Mesothelial cell of epicardium (in vitro differentiated cells): ENCODE measurements at regions not wholly inside any gene's neighbourhood (a gene's known extent, or its start where the extent isn't known, plus 50 kb on each side); places are given as distances from the start of the nearest gene placed in this dataset.

Source experiments
- DNase-seq, 2 experiments: peaks; one replicate each; pipeline ENCODE4 v3.0.0; 2021; ENCODE audit warnings: low spot score in 2 of 2; ENCODE audit not compliant: unreplicated experiment in 2 of 2
- H3K27ac Mint-ChIP-seq: 2 replicates; pipeline ENCODE4 v1.8.0; 2021; ENCODE audit warnings: mixed read lengths
- H3K27me3 Mint-ChIP-seq: 2 replicates; pipeline ENCODE4 v1.8.0; 2021; ENCODE audit warnings: low read depth, mixed read lengths
- H3K36me3 Mint-ChIP-seq: 2 replicates; pipeline ENCODE4 v1.8.0; 2021; ENCODE audit warnings: mixed read lengths
- H3K4me1 Mint-ChIP-seq: 2 replicates; pipeline ENCODE4 v1.8.0; 2021; ENCODE audit warnings: mixed read lengths
- H3K4me3 Mint-ChIP-seq: 2 replicates; pipeline ENCODE4 v1.8.0; 2021; ENCODE audit warnings: mild to moderate bottlenecking, moderate library complexity, mixed read lengths
- H3K9me3 Mint-ChIP-seq: 2 replicates; pipeline ENCODE4 v1.8.0; 2021; ENCODE audit warnings: mixed read lengths
- CTCF ChIP-seq: fragments of 200-600 bp; sonication (generic); IDR thresholded peaks from one replicate; pipeline ENCODE4 v1.5.0; 2021; ENCODE audit warnings: antibody characterized with exemption; ENCODE audit not compliant: unreplicated experiment

- Mint-ChIP-seq H3K36me3 (no peaks in the 10 kb centered on the region), H3K27me3 (peaks cover 22% of the 10 kb centered on the region), H3K4me3 (no peak overlapping the region), H3K4me1 (peaks cover 10% of the 10 kb centered on the region), H3K27ac (no peak overlapping the region), H3K9me3 (no peaks in the 10 kb centered on the region)
- no peak for DNase-seq
- no peak for TF ChIP-seq CTCF
These were observed 672.5 kb downstream of the BRD1 start for GRCh38 chr22:49155039-49155769.

GRCh38 chr22:49154433-49154832, 673.2 kb downstream of the BRD1 start:
- Mint-ChIP-seq H3K36me3 (no peaks in the 10 kb centered on the region), H3K4me3 (no peak overlapping the region)

GRCh38 chr22:49153921-49154320, 673.8 kb downstream of the BRD1 start:
- no peaks in the 10 kb centered on the region for H3K9me3 Mint-ChIP-seq

More at GRCh38 chr22:49154433-49154832, 673.2 kb downstream of the BRD1 start:
- Mint-ChIP-seq H3K27me3 (peaks cover 19% of the 10 kb centered on the region), H3K9me3 (no peaks in the 10 kb centered on the region), H3K4me1 (peaks cover 10% of the 10 kb centered on the region), H3K27ac (no peak overlapping the region)
- no peak for DNase-seq
- no peak for TF ChIP-seq CTCF

GRCh38 chr22:49152939-49153770, 674.5 kb downstream of the BRD1 start:
- no peak for TF ChIP-seq CTCF
- Mint-ChIP-seq H3K27ac (no peak overlapping the region), H3K36me3 (no peaks in the 10 kb centered on the region), H3K27me3 (peaks cover 17% of the 10 kb centered on the region), H3K9me3 (no peaks in the 10 kb centered on the region), H3K4me3 (no peak overlapping the region), H3K4me1 (peaks cover 10% of the 10 kb centered on the region)
- DNase-seq = no peak

More at GRCh38 chr22:49153921-49154320, 673.8 kb downstream of the BRD1 start:
- DNase-seq = no peak
- Mint-ChIP-seq H3K4me1 (peaks cover 10% of the 10 kb centered on the region), H3K36me3 (no peaks in the 10 kb centered on the region), H3K27me3 (peaks cover 16% of the 10 kb centered on the region), H3K27ac (no peak overlapping the region), H3K4me3 (no peak overlapping the region)
- TF ChIP-seq CTCF = no peak

- no peaks in the 10 kb centered on the region for H3K9me3 Mint-ChIP-seq
- H3K4me1 Mint-ChIP-seq = peaks cover 10% of the 10 kb centered on the region
- H3K27ac Mint-ChIP-seq = no peak overlapping the region
- H3K27me3 Mint-ChIP-seq = peaks cover 14% of the 10 kb centered on the region
- no peak for TF ChIP-seq CTCF
- DNase-seq = no peak
- no peaks in the 10 kb centered on the region for H3K36me3 Mint-ChIP-seq
- no peak overlapping the region for H3K4me3 Mint-ChIP-seq
These were observed 675.3 kb downstream of the BRD1 start for GRCh38 chr22:49152127-49152938.
